SK-N-SH treated with all-trans-retinoic acid at 6 μM for 48 hours (cell line): ENCODE measurements at regions not wholly inside any gene's neighbourhood (a gene's known extent, or its start where the extent isn't known, plus 50 kb on each side); places are given as distances from the start of the nearest gene placed in this dataset.

Experiments
- ARNTL ChIP-seq: fragments of 450-650 bp; formaldehyde crosslinking; IDR thresholded peaks from 2 replicates; pipeline ENCODE4 v1.5.0; 2020; ENCODE audit warnings: low read depth, mild to moderate bottlenecking, moderate library complexity, borderline replicate concordance
- BACH2 ChIP-seq: fragments of 250-450 bp; sonication (Bioruptor Pico); IDR thresholded peaks from 2 replicates; pipeline ENCODE4 v1.9.0; 2021; ENCODE audit warnings: mild to moderate bottlenecking, borderline replicate concordance
- CREB5 ChIP-seq: fragments of 250-450 bp; sonication (Bioruptor Pico); IDR thresholded peaks from 2 replicates; pipeline ENCODE4 v1.5.1; 2020; ENCODE audit warnings: low read depth, mild to moderate bottlenecking, moderate library complexity
- ZFP30 ChIP-seq: fragments of 450-650 bp; formaldehyde crosslinking; IDR thresholded peaks from 2 replicates; pipeline ENCODE4 v1.5.0; 2022; ENCODE audit warnings: mild to moderate bottlenecking, moderate library complexity

DNA sequence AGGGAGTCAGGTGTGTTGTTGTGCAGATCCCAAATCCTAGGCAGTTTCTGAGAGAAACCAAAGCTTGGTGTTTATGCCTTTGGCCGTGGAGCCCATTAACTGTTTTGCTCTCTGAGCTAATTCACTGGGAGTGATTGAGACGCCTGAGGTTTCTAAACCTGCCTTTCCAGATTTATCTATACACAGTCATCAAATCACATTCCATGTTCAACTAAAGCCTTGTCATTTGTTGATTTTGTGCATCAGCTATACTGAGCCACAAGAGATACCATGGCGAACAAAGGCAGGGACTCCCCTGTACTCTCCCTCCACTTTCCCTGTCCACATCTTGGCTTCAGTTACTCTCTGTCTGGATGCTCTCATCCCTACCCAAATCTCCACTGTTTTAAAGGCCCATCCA lies 229.7 kb upstream of the PMEPA1 start:
- TF ChIP-seq CREB5 (CRISPR knock-in tag), result no peak
- TF ChIP-seq ZFP30 (CRISPR knock-in tag), result no peak
- no peak for TF ChIP-seq ARNTL (CRISPR knock-in tag)
- no peak for TF ChIP-seq BACH2 (CRISPR knock-in tag)
